IMR-90 (cell line): ENCODE measurements at regions not wholly inside any gene's neighbourhood (a gene's known extent, or its start where the extent isn't known, plus 50 kb on each side); places are given as distances from the start of the nearest gene placed in this dataset.

Experiments used
- ATAC-seq: fragments of 200-7000 bp; cut with Tn5 transposase; 2 replicates; pipeline ENCODE4 v1.9.1; 2020; ENCODE audit warnings: low read depth, mild to moderate bottlenecking, moderate library complexity
- BruUV-seq: library from RNA; stranded (reverse); fragments of 400-500 nt; replicated peaks from 2 replicates; lab custom pipeline; 2021; lab: Mats Ljungman, UMichigan
- CTCF ChIA-PET: fragments of 300-600 bp; formaldehyde crosslinking; extraction: SDS; loops from one replicate; lab custom pipeline; 2021; ENCODE audit warnings: antibody characterized with exemption; lab: Yijun Ruan, JAX
- POLR2A ChIA-PET: fragments of 300-600 bp; sonication (Branson Sonifier 250); formaldehyde crosslinking; loops from one replicate; lab custom pipeline; 2022; ENCODE audit warnings: antibody characterized with exemption; ENCODE audit not compliant: unreplicated experiment; lab: Charles Lee
- DNase-seq: peaks from one replicate; pipeline ENCODE4 v3.0.0; 2013
- H2AFZ ChIP-seq: replicated peaks from 2 replicates; pipeline ENCODE3; 2013; ENCODE audit warnings: low read length, mild to moderate bottlenecking; ENCODE audit not compliant: poor library complexity
- H2AK5ac ChIP-seq: 2 replicates; pipeline ENCODE4 v1.6.1; 2013; ENCODE audit warnings: low read depth, low read length, inconsistent platforms
- H2AK9ac ChIP-seq: replicated peaks from 2 replicates; pipeline ENCODE3; 2013; ENCODE audit warnings: mild to moderate bottlenecking, low read depth, low read length, moderate library complexity; ENCODE audit not compliant: poor library complexity
- H2BK120ac ChIP-seq: 2 replicates; pipeline ENCODE4 v1.6.1; 2013; ENCODE audit warnings: low read depth, low read length, inconsistent platforms
- H2BK15ac ChIP-seq: 3 replicates; pipeline ENCODE4 v1.6.1; 2013; ENCODE audit warnings: low read depth, low read length, inconsistent platforms
- H2BK20ac ChIP-seq: 2 replicates; pipeline ENCODE4 v1.6.1; 2013; ENCODE audit warnings: low read depth, mild to moderate bottlenecking, inconsistent platforms, low read length, moderate library complexity
- H2BK5ac ChIP-seq: 2 replicates; pipeline ENCODE4 v1.6.1; 2013; ENCODE audit warnings: mild to moderate bottlenecking, low read depth, low read length, inconsistent platforms; ENCODE audit not compliant: poor library complexity, severe bottlenecking
- H3K14ac ChIP-seq: replicated peaks from 2 replicates; pipeline ENCODE4 v1.6.1; 2013; ENCODE audit warnings: low read depth, low read length, inconsistent platforms
- H3K18ac ChIP-seq: 2 replicates; pipeline ENCODE4 v1.6.1; 2013; ENCODE audit warnings: low read depth, low read length, control low read depth
- H3K23ac ChIP-seq: 2 replicates; pipeline ENCODE4 v1.6.1; 2013; ENCODE audit warnings: low read depth, low read length, inconsistent platforms
- H3K27ac ChIP-seq: 2 replicates; pipeline ENCODE4 v1.5.1; 2013; ENCODE audit warnings: mild to moderate bottlenecking, control low read depth, low read length; ENCODE audit not compliant: insufficient read depth
- H3K27me3 ChIP-seq: 2 replicates; pipeline ENCODE4 v1.6.1; 2013; ENCODE audit warnings: low read length; ENCODE audit not compliant: control insufficient read depth, insufficient read depth
- H3K36me3 ChIP-seq: 2 replicates; pipeline ENCODE4 v1.6.1; 2013; ENCODE audit warnings: low read length, mixed read lengths; ENCODE audit not compliant: control insufficient read depth, insufficient read depth
- H3K4ac ChIP-seq: 2 replicates; pipeline ENCODE4 v1.6.1; 2013; ENCODE audit warnings: low read depth, low read length, inconsistent platforms
- H3K4me1 ChIP-seq: 2 replicates; pipeline ENCODE4 v1.6.1; 2013; ENCODE audit warnings: low read length, mixed read lengths; ENCODE audit not compliant: control insufficient read depth, insufficient read depth
- H3K4me2 ChIP-seq: 2 replicates; pipeline ENCODE4 v1.6.1; 2013; ENCODE audit warnings: low read depth, mild to moderate bottlenecking, control low read depth, low read length, moderate library complexity
- H3K4me3 ChIP-seq: 2 replicates; pipeline ENCODE4 v1.5.1; 2013; ENCODE audit warnings: low read depth, mild to moderate bottlenecking, control low read depth, low read length, moderate library complexity; ENCODE audit not compliant: insufficient read depth
- H3K56ac ChIP-seq: 2 replicates; pipeline ENCODE4 v1.6.1; 2013; ENCODE audit warnings: low read length, inconsistent platforms; ENCODE audit not compliant: insufficient read depth; ENCODE audit errors: extremely low read depth
- H3K79me1 ChIP-seq, 2 experiments: 2 replicates each; pipeline ENCODE4 v1.6.1; 2013; ENCODE audit warnings: low read length in 2 of 2, inconsistent platforms in 1 of 2, low read depth in 1 of 2
- H3K9ac ChIP-seq: 2 replicates; pipeline ENCODE4 v1.6.1; 2013; ENCODE audit warnings: low read depth, low read length, control low read depth
- H3K9me1 ChIP-seq: 2 replicates; pipeline ENCODE4 v1.6.1; 2013; ENCODE audit warnings: low read length, inconsistent platforms; ENCODE audit not compliant: insufficient read depth
- H3K9me3 ChIP-seq: 2 replicates; pipeline ENCODE4 v1.6.1; 2013; ENCODE audit warnings: low read length; ENCODE audit not compliant: control insufficient read depth, insufficient read depth
- H4K20me1 ChIP-seq: 2 replicates; pipeline ENCODE4 v1.6.1; 2013; ENCODE audit warnings: low read length, inconsistent platforms; ENCODE audit not compliant: insufficient read depth
- H4K5ac ChIP-seq: 2 replicates; pipeline ENCODE4 v1.6.1; 2013; ENCODE audit warnings: mild to moderate bottlenecking, low read depth, low read length, control low read depth
- H4K8ac ChIP-seq, 2 experiments: 2 replicates each; pipeline ENCODE4 v1.6.1; 2013; ENCODE audit warnings: low read depth in 2 of 2, low read length in 2 of 2, control low read depth in 1 of 2, inconsistent platforms in 1 of 2
- H4K91ac ChIP-seq: 2 replicates; pipeline ENCODE4 v1.6.1; 2013; ENCODE audit warnings: low read depth, low read length, inconsistent platforms; ENCODE audit not compliant: insufficient read depth
- CEBPB ChIP-seq: IDR thresholded peaks from 2 replicates; pipeline ENCODE4 v1.6.1; 2012; ENCODE audit warnings: low read depth, low read length, improper control_type of control experiment
- CHD1 ChIP-seq: IDR thresholded peaks from 2 replicates; pipeline ENCODE4 v1.6.1; 2012; ENCODE audit warnings: low read depth, low read length, improper control_type of control experiment
- CTCF ChIP-seq: conservative IDR thresholded peaks from 2 replicates; pipeline ENCODE4 v1.5.1; 2012; ENCODE audit warnings: mild to moderate bottlenecking, low read depth, low read length, improper control_type of control experiment
- FOS ChIP-seq: fragments of 150-350 bp; IDR thresholded peaks from 2 replicates; pipeline ENCODE4 v1.6.1; 2016; ENCODE audit warnings: low read depth, low read length
- MAFK ChIP-seq: IDR thresholded peaks from 2 replicates; pipeline ENCODE4 v1.6.1; 2012; ENCODE audit warnings: low read depth, low read length, improper control_type of control experiment
- MAZ ChIP-seq: IDR thresholded peaks from 2 replicates; pipeline ENCODE4 v1.6.1; 2012; ENCODE audit warnings: low read depth, mild to moderate bottlenecking, low read length, improper control_type of control experiment, moderate library complexity, borderline replicate concordance
- MXI1 ChIP-seq: IDR thresholded peaks from 2 replicates; pipeline ENCODE4 v1.6.1; 2012; ENCODE audit warnings: low read depth, mild to moderate bottlenecking, low read length, moderate library complexity, borderline replicate concordance
- NFE2L2 ChIP-seq: fragments of 150-350 bp; IDR thresholded peaks from 2 replicates; pipeline ENCODE4 v1.6.1; 2016; ENCODE audit warnings: low read depth, mild to moderate bottlenecking, low read length
- POLR2A ChIP-seq: IDR thresholded peaks from 2 replicates; pipeline ENCODE4 v1.6.1; 2012; ENCODE audit warnings: mild to moderate bottlenecking, low read depth, low read length
- RAD21 ChIP-seq: IDR thresholded peaks from 2 replicates; pipeline ENCODE4 v1.6.1; 2012; ENCODE audit warnings: low read length, improper control_type of control experiment
- RCOR1 ChIP-seq: IDR thresholded peaks from 2 replicates; pipeline ENCODE4 v1.6.1; 2012; ENCODE audit warnings: mild to moderate bottlenecking, low read length, improper control_type of control experiment; ENCODE audit not compliant: insufficient replicate concordance
- RFX5 ChIP-seq: IDR thresholded peaks from 2 replicates; pipeline ENCODE4 v1.8.0; 2012; ENCODE audit warnings: low read depth, mild to moderate bottlenecking, low read length, moderate library complexity
- SMC3 ChIP-seq: fragments of 150-350 bp; IDR thresholded peaks from 2 replicates; pipeline ENCODE4 v1.6.1; 2016; ENCODE audit warnings: low read depth, mild to moderate bottlenecking, antibody characterized with exemption, low read length, moderate library complexity
- WGBS, 2 experiments: methylation state at CpG; one replicate each; pipeline versions ENCODE4 v1.1.5 to v1.1.7; 2013; ENCODE audit warnings: missing lambda C conversion rate in 2 of 2; ENCODE audit not compliant: insufficient read length in 1 of 2; ENCODE audit errors: extremely low coverage in 2 of 2; 5-methylcytosine and 5-hydroxymethylcytosine counted together
- dilution Hi-C: fragments of 300-500 bp; cut with HindIII; formaldehyde crosslinking; loops from one replicate; pipeline ENCODE4 v1.14.3; 2018; ENCODE audit warnings: low sequenced_read_pairs; ENCODE audit not compliant: unreplicated experiment
- in situ Hi-C: fragments of 300-500 bp; cut with MboI; formaldehyde crosslinking; loops from 3 replicates; pipeline ENCODE4 v1.14.3; 2019; ENCODE audit warnings: low sequenced_read_pairs, inconsistent platforms, mixed read lengths
- intact Hi-C: fragments of 100-400 bp; cut with micrococcal nuclease; formaldehyde crosslinking; loops from 2 replicates; pipeline ENCODE4 v1.10.0; 2022
- TF ChIP-seq, protein P1 (sequence below): fragments of 150-350 bp; IDR thresholded peaks from 2 replicates; pipeline ENCODE4 v1.6.1; 2016; ENCODE audit warnings: low read depth, mild to moderate bottlenecking, low read length, moderate library complexity, borderline replicate concordance

- TF ChIP-seq MAFK: no peak
Observed at GRCh38 chr1:221543529-221544120, 198.3 kb downstream of the DUSP10 start (continued).

- no peak overlapping the region for H3K23ac ChIP-seq
- H3K9ac ChIP-seq: no peak overlapping the region
- in situ Hi-C loops (no loop called here), dilution Hi-C loops (no loop called here), intact Hi-C loops (no loop called here)
- H3K14ac ChIP-seq: no peak overlapping the region
- H2AK9ac ChIP-seq: no peak overlapping the region
- no peak overlapping the region for H4K8ac ChIP-seq
- H4K91ac ChIP-seq: no peak overlapping the region
- ChIA-PET POLR2A (no interaction called here), CTCF (no interaction called here)
- no peak overlapping the region for H3K27ac ChIP-seq
- H4K5ac ChIP-seq: no peak overlapping the region
- no peak overlapping the region for H3K4me2 ChIP-seq
- H3K4me1 ChIP-seq: no peaks in the 10 kb centered on the region
- no peak overlapping the region for H3K4me3 ChIP-seq
- no peak overlapping the region for H2BK5ac ChIP-seq
- H3K18ac ChIP-seq: no peak overlapping the region
- ATAC-seq: no peak
- no peak overlapping the region; the same call in 1 of the 2 replicates for H3K4ac ChIP-seq
- no peak for DNase-seq
- H4K20me1 ChIP-seq: no peaks in the 10 kb centered on the region
- no peak overlapping the region for H3K56ac ChIP-seq
- 100% methylated on average over 4 of the region's 6 CpGs; no CpG with 5 or more reads in 1 of the 2 experiments for WGBS, 2 experiments
- no peaks in the 10 kb centered on the region for H3K9me1 ChIP-seq
- H2AFZ ChIP-seq: no peak overlapping the region
- BruUV-seq: no TSS peak
- H2BK120ac ChIP-seq: no peak overlapping the region
- no peaks in the 10 kb centered on the region for H3K79me1 ChIP-seq
- no peak overlapping the region for H2BK20ac ChIP-seq
- no peaks in the 10 kb centered on the region for H3K27me3 ChIP-seq
- H3K36me3 ChIP-seq: no peaks in the 10 kb centered on the region
- no peak overlapping the region for H2AK5ac ChIP-seq
- no peaks in the 10 kb centered on the region for H3K9me3 ChIP-seq
- H2BK15ac ChIP-seq: no peak overlapping the region; the same call in 2 of the 3 replicates
- no peak for TF ChIP-seq CHD1
- TF ChIP-seq MXI1: no peak
- TF ChIP-seq RAD21: no peak
- no peak for TF ChIP-seq CEBPB
- no peak for TF ChIP-seq MAZ
- TF ChIP-seq SMC3: no peak
- no peak for TF ChIP-seq RCOR1
- TF ChIP-seq FOS: no peak
- TF ChIP-seq RFX5: no peak
- no peak for TF ChIP-seq CTCF
- TF ChIP-seq NFE2L2: no peak
- TF ChIP-seq POLR2A: no peak
- TF ChIP-seq MAFK: no peak
- TF ChIP-seq, protein P1, sequence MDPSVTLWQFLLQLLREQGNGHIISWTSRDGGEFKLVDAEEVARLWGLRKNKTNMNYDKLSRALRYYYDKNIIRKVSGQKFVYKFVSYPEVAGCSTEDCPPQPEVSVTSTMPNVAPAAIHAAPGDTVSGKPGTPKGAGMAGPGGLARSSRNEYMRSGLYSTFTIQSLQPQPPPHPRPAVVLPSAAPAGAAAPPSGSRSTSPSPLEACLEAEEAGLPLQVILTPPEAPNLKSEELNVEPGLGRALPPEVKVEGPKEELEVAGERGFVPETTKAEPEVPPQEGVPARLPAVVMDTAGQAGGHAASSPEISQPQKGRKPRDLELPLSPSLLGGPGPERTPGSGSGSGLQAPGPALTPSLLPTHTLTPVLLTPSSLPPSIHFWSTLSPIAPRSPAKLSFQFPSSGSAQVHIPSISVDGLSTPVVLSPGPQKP: no peak
Observed at GRCh38 chr1:221548942-221549341, 192.9 kb downstream of the DUSP10 start.
